NCI-H2029 (cell line): ENCODE measurements at regions not wholly inside any gene's neighbourhood (a gene's known extent, or its start where the extent isn't known, plus 50 kb on each side); places are given as distances from the start of the nearest gene placed in this dataset.
A peak's percentile ranks its signal among the peaks of the same experiment; 100 is the strongest.
"Not testable (repeated sequence)": the region's sequence is repeated elsewhere in the genome, so short reads cannot be mapped to it uniquely, and the experiment has no call there.

Experiments used
- DNase-seq: peaks from one replicate; lab custom pipeline; 2025; lab: John Stamatoyannopoulos, UW

- DNase-seq: no peak
These were observed 370.8 kb upstream of the DIPK2B start for GRCh38 chrX:45571453-45571852.

- DNase-seq: no peak
These were observed 365.8 kb upstream of the DIPK2B start for GRCh38 chrX:45566456-45566855.

- no peak for DNase-seq
These were observed 356.7 kb upstream of the DIPK2B start for GRCh38 chrX:45557387-45557786.

DNA sequence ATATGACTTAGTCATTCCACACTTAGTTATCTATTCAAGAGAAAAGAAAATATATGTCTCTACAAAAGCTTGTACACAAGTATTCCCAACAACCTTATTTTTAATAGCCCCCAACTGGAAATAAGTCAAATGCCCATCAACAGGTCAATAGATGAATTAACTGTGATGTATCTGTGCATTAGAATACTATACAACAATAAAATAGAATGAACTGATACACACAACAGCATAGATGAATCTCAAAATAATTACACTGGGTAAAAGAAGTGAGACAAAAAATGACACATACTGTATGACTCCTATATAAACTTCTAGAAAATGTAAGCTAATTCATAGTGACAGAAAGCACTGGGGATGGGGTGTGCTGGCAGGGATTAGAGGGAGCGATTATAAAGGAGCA, 354.1 kb upstream of the DIPK2B start:
- no peak for DNase-seq

GRCh38 chrX:45553417-45553816, 352.7 kb upstream of the DIPK2B start:
- DNase-seq: no peak

DNA sequence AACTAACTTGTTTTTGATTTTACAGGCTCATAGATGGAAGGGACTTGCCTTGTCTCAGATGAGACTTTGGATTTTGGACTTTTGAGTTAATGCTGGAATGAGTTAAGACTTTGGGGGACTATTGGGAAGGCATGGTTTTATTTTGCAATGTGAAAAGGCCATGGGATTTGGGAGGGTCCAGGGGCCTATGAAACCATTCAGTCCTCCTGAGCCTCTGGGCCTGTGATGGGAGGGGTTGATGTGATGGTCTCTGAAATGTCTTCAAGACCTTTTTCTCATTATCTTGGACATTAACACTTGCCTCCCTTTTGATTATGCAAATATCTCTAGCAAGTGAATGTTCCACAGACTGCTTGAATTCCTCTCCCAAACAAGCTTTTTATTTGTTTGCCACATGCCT, 346.0 kb upstream of the DIPK2B start:
- DNase-seq: not testable (repeated sequence)

DNA sequence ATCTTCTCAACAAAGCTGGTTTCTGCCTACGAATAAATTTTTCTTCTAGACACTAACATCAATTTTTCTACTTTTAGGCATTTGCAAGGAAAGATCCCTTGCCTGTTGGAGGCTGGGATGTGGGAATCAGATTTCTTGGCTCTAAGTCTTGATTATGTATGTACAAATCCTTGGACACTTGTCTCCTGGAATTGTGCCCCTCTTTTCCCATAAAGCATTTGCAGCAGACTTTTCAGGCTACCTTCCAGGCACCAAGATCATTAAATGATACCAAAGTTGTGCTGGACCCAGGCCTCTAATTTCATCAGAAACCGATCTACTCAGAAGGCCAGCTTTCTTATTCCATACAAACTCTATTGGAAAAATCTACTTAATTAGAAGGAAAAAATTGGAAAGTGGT, 339.5 kb upstream of the DIPK2B start:
- DNase-seq: no peak

- no peak for DNase-seq
These were observed 337.3 kb upstream of the DIPK2B start for GRCh38 chrX:45537936-45538335.

DNA sequence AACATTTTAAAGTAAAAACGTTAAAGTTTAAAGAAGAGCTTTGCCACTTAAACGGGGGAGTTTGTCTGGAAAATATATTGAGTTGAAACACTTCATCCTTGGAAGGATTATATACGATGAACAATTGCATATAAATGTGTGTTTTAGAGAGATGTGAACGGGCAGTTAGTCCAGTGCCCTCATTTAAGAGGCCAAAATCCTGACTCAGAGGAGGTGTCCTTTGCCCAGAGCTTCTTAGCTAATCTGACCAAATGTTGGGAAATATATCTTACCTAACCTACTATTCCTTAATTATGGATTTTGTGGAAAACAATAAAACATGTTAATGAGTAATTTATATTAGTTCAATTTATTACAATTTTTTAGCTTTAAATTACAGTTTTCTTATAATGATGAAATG, 327.2 kb upstream of the DIPK2B start:
- no peak for DNase-seq

DNA sequence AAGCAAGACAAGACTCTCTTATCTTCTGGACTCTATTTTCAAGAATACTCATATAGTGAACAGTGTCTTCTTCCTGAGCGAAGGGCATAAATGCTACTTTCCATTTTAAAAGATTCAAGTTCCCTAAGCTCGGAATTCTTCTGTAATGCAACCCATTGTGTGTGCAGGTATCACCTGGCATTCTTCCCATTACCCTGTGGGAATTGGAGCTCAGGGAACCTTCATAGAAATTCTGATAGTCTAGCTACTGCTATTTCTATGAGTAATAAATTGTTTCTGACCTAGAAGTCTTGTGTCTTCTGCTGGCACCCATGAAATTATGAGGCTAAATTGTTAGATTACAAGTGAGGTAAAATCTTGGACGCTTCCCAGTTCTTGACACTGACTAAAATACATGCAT, 324.1 kb upstream of the DIPK2B start:
- DNase-seq: peak; percentile 3

GRCh38 chrX:45524296-45524695, 323.6 kb upstream of the DIPK2B start:
- peak; percentile 17 for DNase-seq

DNA sequence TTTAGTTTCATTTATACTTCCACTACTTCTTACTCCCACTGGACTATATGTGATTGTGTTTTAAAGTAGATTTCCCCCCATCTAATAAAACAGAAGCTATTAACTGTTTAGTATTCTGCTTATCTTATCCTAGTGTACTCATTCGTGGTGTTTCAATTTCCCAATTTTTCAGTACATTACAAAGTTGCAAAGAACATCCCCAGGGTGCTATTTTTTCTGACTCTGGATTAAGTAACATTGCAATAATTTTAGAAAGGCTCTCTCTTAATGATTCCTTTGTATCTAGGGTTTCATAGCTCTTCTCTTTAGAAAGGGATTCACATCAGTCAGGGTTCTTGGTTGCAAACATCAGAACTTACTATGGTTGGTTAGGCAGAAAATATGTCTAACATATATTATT, 317.9 kb upstream of the DIPK2B start:
- DNase-seq: no peak

DNA sequence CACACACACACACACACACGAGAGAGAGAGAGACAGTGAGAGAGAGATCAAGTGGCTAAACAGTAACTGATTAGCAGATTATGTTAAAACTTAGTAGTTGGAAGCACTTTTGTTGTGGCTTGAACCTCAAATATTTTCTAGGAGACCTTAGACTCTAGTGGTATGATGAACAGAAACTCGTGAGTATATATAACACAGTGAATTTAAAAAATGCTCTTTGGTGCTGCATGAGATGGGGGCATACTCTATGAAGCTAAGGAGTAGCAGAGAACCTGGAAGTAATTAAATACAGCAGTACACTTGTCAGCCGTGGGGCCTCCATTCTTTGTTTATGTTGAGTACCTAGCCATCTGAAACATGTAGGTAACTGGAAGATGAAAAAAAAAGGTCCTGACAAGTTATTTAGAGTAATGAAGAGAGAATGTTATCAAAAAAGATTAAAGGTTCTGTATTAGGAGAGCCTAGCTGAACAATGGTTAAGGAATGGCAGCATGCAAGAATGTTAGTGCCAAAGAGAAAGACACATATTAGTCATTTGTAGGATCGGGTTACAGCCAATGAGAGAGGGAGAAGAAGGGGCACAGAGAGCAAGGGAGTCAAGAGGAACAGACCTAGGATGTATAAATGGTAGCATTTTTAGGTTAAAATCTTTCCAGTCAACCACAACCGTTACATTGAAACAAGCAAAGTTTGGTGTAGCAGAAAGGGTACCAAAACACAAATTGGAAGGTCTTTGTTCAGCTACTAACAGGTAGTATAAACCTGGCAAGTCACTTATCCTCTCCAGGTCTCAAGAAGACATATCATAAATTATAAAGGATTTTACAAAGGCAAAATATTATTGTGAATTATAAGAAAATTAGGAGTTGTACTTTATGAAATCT, 316.7 kb upstream of the DIPK2B start:
- DNase-seq: no peak

DNA sequence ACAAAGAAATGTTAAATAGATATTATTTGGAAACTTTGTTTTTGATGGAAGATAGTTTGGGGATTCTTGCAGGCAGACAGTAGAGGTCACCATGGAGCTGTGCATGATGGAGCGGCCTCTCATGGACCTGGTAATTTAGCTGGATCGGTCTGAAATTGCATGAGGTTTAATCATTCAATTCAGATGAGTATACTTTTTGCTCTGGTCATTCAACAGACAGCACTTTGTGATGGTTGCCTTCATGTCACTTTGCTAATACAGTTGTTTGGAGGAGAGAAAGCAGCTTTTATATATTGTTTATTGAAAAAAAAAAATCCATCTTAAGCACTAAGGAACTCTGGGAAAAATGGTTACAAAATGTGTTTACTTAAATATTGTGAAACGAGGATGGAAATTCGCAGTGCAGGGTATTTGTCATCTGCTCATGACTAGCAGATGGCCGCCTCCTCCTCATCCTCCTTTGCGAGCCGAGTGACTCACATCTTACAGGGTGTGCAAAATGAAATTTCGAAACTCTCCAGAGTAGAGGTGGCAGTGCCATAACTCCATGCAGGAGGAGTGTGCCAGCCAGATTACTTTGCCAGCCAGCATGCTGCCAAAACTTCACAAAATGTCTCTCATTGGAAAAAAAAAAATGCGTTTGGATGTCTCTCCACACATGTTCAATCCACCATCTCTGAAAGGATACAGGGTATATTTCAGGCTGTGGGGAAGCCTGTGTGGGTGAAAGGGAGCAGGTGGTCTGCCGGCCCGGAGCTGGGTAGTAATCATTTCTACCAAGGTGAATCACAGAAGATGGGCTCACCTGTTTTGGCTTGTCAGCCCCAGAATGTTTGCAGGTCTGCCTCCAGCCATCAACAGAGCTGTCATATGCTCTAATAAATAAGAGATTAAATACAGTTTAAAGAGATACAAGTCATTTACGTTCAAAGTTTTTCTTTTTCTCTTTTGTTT, 314.9 kb upstream of the DIPK2B start:
- no peak for DNase-seq

DNA sequence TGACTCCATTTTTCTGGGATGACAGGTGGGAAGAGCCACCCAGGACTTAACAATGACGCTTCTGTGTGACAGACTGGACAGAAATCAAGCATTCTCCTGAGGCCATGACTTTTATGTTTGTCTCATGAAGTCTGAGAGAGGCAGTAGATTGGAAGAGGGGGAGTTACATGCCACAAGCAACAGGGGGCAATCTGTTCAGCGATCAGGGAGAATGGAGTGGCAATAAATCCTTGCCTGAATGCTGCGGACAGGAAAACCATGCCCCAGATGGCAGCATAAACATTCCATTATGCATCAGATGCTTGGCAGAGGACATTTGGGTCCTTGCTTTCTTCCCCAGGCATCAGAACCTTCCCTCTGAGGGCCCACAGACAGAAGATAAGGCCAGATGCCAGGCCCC, 312.4 kb upstream of the DIPK2B start:
- DNase-seq: no peak

DNA sequence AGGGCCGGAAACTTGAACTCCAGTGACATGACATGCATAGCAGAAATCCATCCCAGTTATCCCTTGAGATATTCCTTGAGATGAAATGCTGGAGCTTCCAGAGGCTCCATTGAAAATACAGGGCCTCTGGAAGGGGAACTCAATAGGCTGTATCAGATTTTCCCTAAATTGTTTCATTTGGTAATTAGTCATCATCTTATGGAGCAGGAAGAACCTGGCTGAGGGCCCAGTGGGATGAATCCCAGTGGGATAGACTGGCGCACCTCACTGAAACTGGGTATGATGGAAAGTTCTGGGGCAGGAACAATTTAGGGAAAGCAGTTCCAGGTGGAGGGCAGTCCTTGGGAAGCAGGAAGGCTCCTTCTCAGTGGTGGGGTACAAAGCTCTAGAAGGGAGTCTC, 307.8 kb upstream of the DIPK2B start:
- DNase-seq: no peak

- no peak for DNase-seq
These were observed 305.6 kb upstream of the DIPK2B start for GRCh38 chrX:45506149-45506730.

- no peak for DNase-seq
These were observed 304.5 kb upstream of the DIPK2B start for GRCh38 chrX:45505214-45505613.

DNA sequence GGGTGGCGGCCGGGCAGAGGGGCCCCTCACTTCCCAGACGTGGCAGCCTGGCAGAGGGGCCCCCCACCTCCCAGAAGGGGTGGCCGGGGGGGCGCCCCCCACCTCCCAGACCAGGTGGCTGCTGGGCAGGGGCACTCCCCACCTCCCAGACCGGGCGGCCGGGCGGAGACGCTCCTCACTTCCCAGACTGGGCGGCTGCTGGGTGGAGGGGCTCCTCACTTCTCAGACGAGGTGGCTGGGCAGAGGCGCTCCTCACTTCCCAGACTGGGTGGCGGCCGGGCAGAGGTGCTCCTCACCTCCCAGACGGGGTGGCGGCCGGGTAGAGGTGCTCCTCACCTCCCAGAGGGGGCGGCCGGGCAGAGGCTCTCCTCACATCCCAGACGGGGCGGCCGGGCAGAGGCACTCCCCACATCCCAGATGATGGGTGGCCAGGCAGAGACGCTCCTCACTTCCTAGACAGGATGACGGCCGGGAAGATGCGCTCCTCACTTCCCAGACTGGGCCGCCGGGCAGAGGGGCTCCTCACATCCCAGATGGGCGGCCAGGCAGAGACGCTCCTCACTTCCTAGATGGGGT, 303.2 kb upstream of the DIPK2B start:
- DNase-seq: not testable (repeated sequence)

GRCh38 chrX:45502396-45502795, 301.7 kb upstream of the DIPK2B start:
- DNase-seq: no peak

GRCh38 chrX:45497290-45497689, 296.6 kb upstream of the DIPK2B start:
- DNase-seq: no peak

GRCh38 chrX:45485719-45486118, 285.0 kb upstream of the DIPK2B start:
- DNase-seq: no peak
